ENCODE measurements at regions not wholly inside any gene's neighbourhood (a gene's known extent, or its start where the extent isn't known, plus 50 kb on each side); places are given as distances from the start of the nearest gene placed in this dataset.
A peak's percentile ranks its signal among the peaks of the same experiment; 100 is the strongest.
"Not testable (repeated sequence)": the region's sequence is repeated elsewhere in the genome, so short reads cannot be mapped to it uniquely, and the experiment has no call there.

GRCh38 chr15:39413558-39413957 is 167.3 kb upstream of the THBS1 start:
- DNase-seq = no peak

GRCh38 chr15:39414201-39414600 is 166.7 kb upstream of the THBS1 start:
- DNase-seq = no peak

- DNase-seq = no peak
These were observed 165.2 kb upstream of the THBS1 start for GRCh38 chr15:39415634-39416033.

- DNase-seq = no peak
These were observed 164.6 kb upstream of the THBS1 start for GRCh38 chr15:39416258-39416657.

GRCh38 chr15:39417366-39418134 is 163.3 kb upstream of the THBS1 start:
- DNase-seq = no peak

GRCh38 chr15:39419651-39420050 is 161.2 kb upstream of the THBS1 start:
- DNase-seq = no peak

GRCh38 chr15:39420123-39420852 is 160.6 kb upstream of the THBS1 start:
- not testable (repeated sequence) for DNase-seq

- DNase-seq = not testable (repeated sequence)
These were observed 160.1 kb upstream of the THBS1 start for GRCh38 chr15:39420853-39421192.

- peak; percentile 67 for DNase-seq
These were observed 154.0 kb upstream of the THBS1 start for GRCh38 chr15:39426552-39427532.

GRCh38 chr15:39427705-39428104 is 153.2 kb upstream of the THBS1 start:
- DNase-seq = no peak

GRCh38 chr15:39429898-39430357 is 151.0 kb upstream of the THBS1 start:
- no peak for DNase-seq

GRCh38 chr15:39430389-39430788 is 150.5 kb upstream of the THBS1 start:
- no peak for DNase-seq

GRCh38 chr15:39431376-39431775 is 149.5 kb upstream of the THBS1 start:
- DNase-seq = no peak

GRCh38 chr15:39432026-39432425 is 148.9 kb upstream of the THBS1 start:
- no peak for DNase-seq

GRCh38 chr15:39432912-39433348 is 147.9 kb upstream of the THBS1 start:
- DNase-seq = no peak

- DNase-seq = no peak
These were observed 147.5 kb upstream of the THBS1 start for GRCh38 chr15:39433376-39433775.

- no peak for DNase-seq
These were observed 146.7 kb upstream of the THBS1 start for GRCh38 chr15:39434163-39434562.

GRCh38 chr15:39434751-39435238 is 146.1 kb upstream of the THBS1 start:
- DNase-seq = no peak

GRCh38 chr15:39435244-39435643 is 145.6 kb upstream of the THBS1 start:
- DNase-seq = no peak

GRCh38 chr15:39438260-39438659 is 142.6 kb upstream of the THBS1 start:
- no peak for DNase-seq

GRCh38 chr15:39438799-39439592 is 141.9 kb upstream of the THBS1 start:
- no peak for DNase-seq

GRCh38 chr15:39442898-39443297 is 138.0 kb upstream of the THBS1 start:
- no peak for DNase-seq

Measured in activated naive CD4-positive, alpha-beta T cell treated with anti-CD3 and anti-CD28 coated beads, Interleukin-2, amount 50 U/mL, for 16 hours (primary cell).